ENCODE measurements at regions not wholly inside any gene's neighbourhood (a gene's known extent, or its start where the extent isn't known, plus 50 kb on each side); places are given as distances from the start of the nearest gene placed in this dataset.

DNA sequence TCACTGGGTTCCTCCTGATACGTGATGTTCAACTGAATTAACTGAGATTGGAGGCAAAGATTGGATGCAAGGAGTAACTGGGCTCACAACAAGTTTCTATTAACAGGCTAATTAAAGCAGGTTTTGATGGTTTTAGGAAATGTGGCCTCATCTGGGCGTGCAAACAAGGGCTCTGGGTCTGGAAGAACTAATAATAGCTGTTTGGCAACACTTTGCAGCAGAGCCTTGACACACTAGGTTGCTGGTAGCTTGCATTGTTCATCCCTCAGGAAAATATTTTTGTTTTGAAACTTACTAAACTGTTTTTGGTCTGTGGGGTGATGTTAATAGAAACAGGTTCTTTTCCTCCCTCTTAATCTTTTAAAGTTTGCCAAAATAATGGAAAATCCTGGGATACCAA is 117.2 kb upstream of the CD93 start:
- TF ChIP-seq, protein P1, sequence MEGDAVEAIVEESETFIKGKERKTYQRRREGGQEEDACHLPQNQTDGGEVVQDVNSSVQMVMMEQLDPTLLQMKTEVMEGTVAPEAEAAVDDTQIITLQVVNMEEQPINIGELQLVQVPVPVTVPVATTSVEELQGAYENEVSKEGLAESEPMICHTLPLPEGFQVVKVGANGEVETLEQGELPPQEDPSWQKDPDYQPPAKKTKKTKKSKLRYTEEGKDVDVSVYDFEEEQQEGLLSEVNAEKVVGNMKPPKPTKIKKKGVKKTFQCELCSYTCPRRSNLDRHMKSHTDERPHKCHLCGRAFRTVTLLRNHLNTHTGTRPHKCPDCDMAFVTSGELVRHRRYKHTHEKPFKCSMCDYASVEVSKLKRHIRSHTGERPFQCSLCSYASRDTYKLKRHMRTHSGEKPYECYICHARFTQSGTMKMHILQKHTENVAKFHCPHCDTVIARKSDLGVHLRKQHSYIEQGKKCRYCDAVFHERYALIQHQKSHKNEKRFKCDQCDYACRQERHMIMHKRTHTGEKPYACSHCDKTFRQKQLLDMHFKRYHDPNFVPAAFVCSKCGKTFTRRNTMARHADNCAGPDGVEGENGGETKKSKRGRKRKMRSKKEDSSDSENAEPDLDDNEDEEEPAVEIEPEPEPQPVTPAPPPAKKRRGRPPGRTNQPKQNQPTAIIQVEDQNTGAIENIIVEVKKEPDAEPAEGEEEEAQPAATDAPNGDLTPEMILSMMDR (IDR thresholded peaks at IDR 0.05; ENCODE audit: low read depth, low read length) = no peak
- TF ChIP-seq EZH2phosphoT487 (IDR thresholded peaks at IDR 0.05; ENCODE audit: low read depth) = no peak
